HepG2 (cell line): ENCODE measurements at regions not wholly inside any gene's neighbourhood (a gene's known extent, or its start where the extent isn't known, plus 50 kb on each side); places are given as distances from the start of the nearest gene placed in this dataset.

Source experiments
- BCL6 ChIP-seq: IDR thresholded peaks from 2 replicates; pipeline ENCODE4 v1.6.1; 2016; ENCODE audit warnings: missing genetic modification reagents, missing compliant biosample characterization
- ELF4 ChIP-seq: sonication (generic); formaldehyde crosslinking; IDR thresholded peaks from 2 replicates; pipeline ENCODE4 v1.5.0; 2020; ENCODE audit warnings: missing genetic modification reagents, mild to moderate bottlenecking, moderate library complexity, borderline replicate concordance
- ISX ChIP-seq: sonication (generic); formaldehyde crosslinking; conservative IDR thresholded peaks from 2 replicates; pipeline ENCODE4 v1.5.0; 2020; ENCODE audit warnings: missing genetic modification reagents
- MEIS2 ChIP-seq: sonication (generic); formaldehyde crosslinking; IDR thresholded peaks from 2 replicates; pipeline ENCODE4 v1.9.0; 2021; ENCODE audit warnings: mild to moderate bottlenecking, missing genetic modification reagents
- NKX3-1 ChIP-seq: sonication (generic); formaldehyde crosslinking; IDR thresholded peaks from 2 replicates; pipeline ENCODE4 v1.5.0; 2020; ENCODE audit warnings: missing genetic modification reagents
- NR2F6 ChIP-seq, 2 experiments: IDR thresholded peaks; 2 replicates each; pipeline ENCODE4 v1.6.1; 2016; ENCODE audit warnings: antibody characterized with exemption in 1 of 2, mild to moderate bottlenecking in 1 of 2
- ONECUT2 ChIP-seq: sonication (generic); formaldehyde crosslinking; IDR thresholded peaks from 2 replicates; pipeline ENCODE4 v1.4.0; 2020; ENCODE audit warnings: missing genetic modification reagents
- RARG ChIP-seq: sonication (generic); formaldehyde crosslinking; IDR thresholded peaks from 2 replicates; pipeline ENCODE4 v1.4.0; 2020; ENCODE audit warnings: low read depth, mild to moderate bottlenecking, missing genetic modification reagents
- RXRB ChIP-seq: IDR thresholded peaks from 2 replicates; pipeline ENCODE4 v1.6.1; 2016; ENCODE audit warnings: borderline replicate concordance, missing genetic modification reagents, missing compliant biosample characterization
- TAF15 ChIP-seq: fragments of 200-400 bp; formaldehyde crosslinking; IDR thresholded peaks from one replicate; pipeline ENCODE4 v1.6.1; 2018; ENCODE audit warnings: mild to moderate bottlenecking, low read depth, low read length; ENCODE audit not compliant: poor library complexity, severe bottlenecking
- ZBTB1 ChIP-seq: sonication (generic); formaldehyde crosslinking; IDR thresholded peaks from 2 replicates; pipeline ENCODE4 v1.4.0; 2020; ENCODE audit warnings: missing genetic modification reagents, borderline replicate concordance
- ZNF234 ChIP-seq: sonication (generic); formaldehyde crosslinking; conservative IDR thresholded peaks from 2 replicates; pipeline ENCODE4 v1.5.1; 2020; ENCODE audit warnings: mild to moderate bottlenecking, missing genetic modification reagents
- ZNF274 ChIP-seq: sonication (generic); formaldehyde crosslinking; IDR thresholded peaks from 2 replicates; pipeline ENCODE4 v1.5.1; 2020; ENCODE audit warnings: mild to moderate bottlenecking, missing genetic modification reagents
- ZNF501 ChIP-seq: sonication (generic); formaldehyde crosslinking; IDR thresholded peaks from 2 replicates; pipeline ENCODE4 v1.5.1; 2020; ENCODE audit warnings: mild to moderate bottlenecking, moderate library complexity, missing genetic modification reagents
- ZNF703 ChIP-seq: sonication (generic); formaldehyde crosslinking; IDR thresholded peaks from 2 replicates; pipeline ENCODE4 v1.5.1; 2020; ENCODE audit warnings: missing genetic modification reagents, mild to moderate bottlenecking, moderate library complexity, borderline replicate concordance
- TF ChIP-seq, protein P1 (sequence below): IDR thresholded peaks from 2 replicates; pipeline ENCODE4 v1.6.1; 2012; ENCODE audit warnings: low read depth, low read length, improper control_type of control experiment

DNA sequence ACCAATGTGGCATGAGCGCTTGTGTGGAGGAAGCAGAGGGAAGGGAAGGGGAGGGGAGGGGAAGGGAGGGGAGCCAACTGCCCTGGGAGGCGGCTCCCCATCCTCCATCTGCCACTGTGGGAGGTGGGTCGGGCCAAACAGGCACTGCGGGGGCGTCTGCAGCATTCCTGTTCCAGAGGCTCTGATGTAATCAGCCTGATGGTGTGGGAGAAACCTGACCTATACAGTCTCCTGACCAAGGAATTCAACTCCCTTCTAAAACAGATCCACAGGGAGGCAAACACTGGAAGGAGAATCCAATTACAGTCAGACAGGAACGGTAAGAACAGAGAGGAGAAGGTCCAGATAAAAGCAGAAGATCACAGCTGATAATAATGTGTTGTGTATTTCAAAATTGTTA, 88.8 kb downstream of the CD8B2 start (continued):
- TF ChIP-seq TAF15 (no peak), ZNF234 (CRISPR knock-in tag) (no peak), ZBTB1 (CRISPR knock-in tag) (no peak), BCL6 (CRISPR knock-in tag) (no peak), ZNF501 (CRISPR knock-in tag) (no peak), MEIS2 (no peak), ZNF703 (no peak), ELF4 (CRISPR knock-in tag) (no peak), ISX (CRISPR knock-in tag) (no peak), RXRB (no peak), NKX3-1 (CRISPR knock-in tag) (no peak), ONECUT2 (CRISPR knock-in tag) (no peak), ZNF274 (no peak), RARG (CRISPR knock-in tag) (no peak), NR2F6 (IDR thresholded peaks at IDR 0.05) (no peak), NR2F6 (CRISPR knock-in tag; IDR thresholded peaks at IDR 0.05) (no peak)
- TF ChIP-seq, protein P1, sequence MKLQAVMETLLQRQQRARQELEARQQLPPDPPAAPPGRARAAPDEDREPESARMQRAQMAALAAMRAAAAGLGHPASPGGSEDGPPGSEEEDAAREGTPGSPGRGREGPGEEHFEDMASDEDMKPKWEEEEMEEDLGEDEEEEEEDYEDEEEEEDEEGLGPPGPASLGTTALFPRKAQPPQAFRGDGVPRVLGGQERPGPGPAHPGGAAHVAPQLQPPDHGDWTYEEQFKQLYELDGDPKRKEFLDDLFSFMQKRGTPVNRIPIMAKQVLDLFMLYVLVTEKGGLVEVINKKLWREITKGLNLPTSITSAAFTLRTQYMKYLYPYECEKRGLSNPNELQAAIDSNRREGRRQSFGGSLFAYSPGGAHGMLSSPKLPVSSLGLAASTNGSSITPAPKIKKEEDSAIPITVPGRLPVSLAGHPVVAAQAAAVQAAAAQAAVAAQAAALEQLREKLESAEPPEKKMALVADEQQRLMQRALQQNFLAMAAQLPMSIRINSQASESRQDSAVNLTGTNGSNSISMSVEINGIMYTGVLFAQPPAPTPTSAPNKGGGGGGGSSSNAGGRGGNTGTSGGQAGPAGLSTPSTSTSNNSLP: no peak
